NCI-H510A (cell line): ENCODE measurements at regions not wholly inside any gene's neighbourhood (a gene's known extent, or its start where the extent isn't known, plus 50 kb on each side); places are given as distances from the start of the nearest gene placed in this dataset.

Experiments used
- DNase-seq: peaks from one replicate; lab custom pipeline; 2025; lab: John Stamatoyannopoulos, UW

- DNase-seq, result peak; percentile 84
These were observed 267.3 kb downstream of the DLEU7 start for GRCh38 chr13:50576156-50576555.

- DNase-seq, result no peak
These were observed 265.7 kb downstream of the DLEU7 start for GRCh38 chr13:50577806-50578205.

DNA sequence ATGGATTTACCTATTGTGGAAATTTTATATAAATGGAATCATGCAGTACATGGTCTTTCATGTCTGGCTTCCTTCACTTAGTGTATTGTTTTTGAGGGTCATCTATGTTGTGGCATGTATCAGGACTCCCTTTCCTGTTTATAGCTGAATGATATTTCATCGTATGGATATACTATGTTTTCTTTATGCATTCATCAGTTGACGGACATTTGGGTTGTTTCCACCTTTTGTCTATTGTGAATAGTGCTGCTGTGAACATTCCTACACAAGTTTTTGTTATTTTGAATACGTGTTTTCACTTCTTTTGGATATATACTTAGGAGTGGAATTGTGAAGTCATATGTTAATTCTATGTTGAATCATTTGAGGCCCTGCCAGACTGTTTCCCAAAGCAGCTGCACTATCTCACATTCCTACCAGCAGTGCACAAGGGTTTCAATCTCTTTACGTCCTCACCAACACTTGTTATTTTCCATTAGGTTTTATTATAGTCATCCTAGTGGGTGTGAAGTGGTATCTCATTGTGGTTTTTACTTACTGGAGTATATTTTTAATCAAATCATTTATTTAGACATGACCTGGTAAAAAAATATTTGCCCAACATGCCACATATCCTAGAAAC lies 262.7 kb downstream of the DLEU7 start:
- DNase-seq, result no peak

GRCh38 chr13:50581586-50582196 lies 261.8 kb downstream of the DLEU7 start:
- no peak for DNase-seq

- no peak for DNase-seq
These were observed 258.5 kb downstream of the DLEU7 start for GRCh38 chr13:50584856-50585580.

GRCh38 chr13:50585674-50586413 lies 257.6 kb downstream of the DLEU7 start:
- no peak for DNase-seq

- DNase-seq, result no peak
These were observed 256.9 kb downstream of the DLEU7 start for GRCh38 chr13:50586414-50587083.

GRCh38 chr13:50587115-50587514 lies 256.4 kb downstream of the DLEU7 start:
- no peak for DNase-seq

DNA sequence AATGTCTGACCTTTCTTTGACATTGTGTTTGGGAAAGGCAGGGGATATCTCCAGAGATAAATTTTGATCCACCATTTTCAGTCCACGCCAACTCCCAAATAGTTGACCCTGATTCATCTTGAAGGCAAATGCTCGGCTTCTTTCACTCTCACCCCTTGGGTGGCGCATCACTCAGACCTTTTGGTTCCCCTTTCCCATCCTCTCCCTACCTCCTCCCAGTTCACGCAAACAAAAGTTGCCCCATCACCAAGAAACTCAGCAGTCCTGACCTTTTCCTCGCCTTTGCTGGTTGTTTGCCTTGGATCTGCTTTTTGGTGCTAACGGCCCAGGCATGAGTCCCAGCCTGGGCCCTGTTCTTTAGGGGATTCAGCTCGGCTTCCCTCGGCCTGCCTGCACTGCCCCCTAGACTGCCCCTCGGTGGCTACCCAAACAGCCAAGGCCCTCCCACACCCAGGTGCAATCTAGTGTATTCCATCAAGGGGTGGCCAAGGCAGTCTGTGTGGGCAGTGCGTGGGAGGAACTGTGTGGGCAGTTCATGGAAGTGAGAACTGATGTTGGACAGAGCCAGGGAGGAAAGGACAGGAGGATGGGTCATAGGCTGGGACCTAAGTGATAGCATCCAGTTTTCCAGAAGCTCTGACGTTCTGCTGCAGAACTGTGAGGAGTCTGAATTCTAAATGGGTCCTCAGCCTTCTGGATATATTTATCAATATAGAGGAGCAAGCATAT lies 255.7 kb downstream of the DLEU7 start:
- no peak for DNase-seq

- DNase-seq, result no peak
These were observed 254.9 kb downstream of the DLEU7 start for GRCh38 chr13:50588491-50589130.

GRCh38 chr13:50589139-50589538 lies 254.4 kb downstream of the DLEU7 start:
- no peak for DNase-seq

DNA sequence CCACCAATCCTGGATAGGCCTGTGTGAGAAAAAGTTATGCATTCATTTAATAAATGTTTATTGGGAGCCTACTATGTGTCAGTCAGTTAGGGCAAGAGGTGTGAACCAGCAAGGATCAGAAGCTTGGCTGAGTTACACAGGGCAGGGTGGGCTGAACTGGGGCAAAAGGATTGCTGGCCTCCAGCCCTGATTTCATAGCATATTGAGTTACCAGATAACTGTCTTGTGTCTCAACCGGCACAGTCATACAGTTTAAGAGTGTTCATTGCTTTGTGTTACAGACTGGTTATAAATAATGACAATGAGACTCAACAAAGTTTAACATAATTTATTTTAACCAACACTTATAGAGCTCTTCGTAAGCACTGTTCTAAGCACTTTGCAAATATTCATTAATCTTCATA lies 253.8 kb downstream of the DLEU7 start:
- no peak for DNase-seq

DNA sequence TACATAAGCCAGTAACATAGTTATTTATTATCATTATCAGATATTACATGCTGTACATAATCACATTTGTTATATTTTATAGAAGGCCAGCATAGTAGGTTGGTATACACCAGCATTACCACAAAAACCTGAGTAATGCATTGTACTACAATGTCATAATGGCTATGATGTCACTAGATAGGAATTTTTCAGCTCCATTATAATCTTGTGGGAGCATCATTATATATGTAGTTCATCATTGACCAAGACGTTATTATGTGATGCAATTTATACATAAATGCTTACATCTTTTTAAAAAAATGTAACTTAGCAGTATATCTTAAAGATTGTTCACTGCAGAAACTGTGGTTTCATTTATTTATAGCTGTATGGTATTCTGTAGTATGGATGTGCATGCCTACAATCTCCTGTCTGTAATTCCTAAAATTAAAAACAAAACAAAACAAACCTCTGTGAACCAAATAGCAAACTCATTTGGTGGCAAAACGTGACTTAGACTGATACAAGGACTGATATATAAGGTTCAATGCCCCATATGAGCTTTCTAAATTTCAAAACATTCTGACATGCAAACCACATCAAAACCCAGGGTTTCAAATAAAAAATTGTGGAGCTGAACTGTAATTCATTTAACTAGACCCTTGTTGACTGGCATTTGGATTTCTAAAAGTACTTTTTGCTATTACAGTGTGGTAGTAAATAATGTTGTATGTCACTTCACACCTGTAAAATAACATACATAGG lies 250.9 kb downstream of the DLEU7 start:
- no peak for DNase-seq

DNA sequence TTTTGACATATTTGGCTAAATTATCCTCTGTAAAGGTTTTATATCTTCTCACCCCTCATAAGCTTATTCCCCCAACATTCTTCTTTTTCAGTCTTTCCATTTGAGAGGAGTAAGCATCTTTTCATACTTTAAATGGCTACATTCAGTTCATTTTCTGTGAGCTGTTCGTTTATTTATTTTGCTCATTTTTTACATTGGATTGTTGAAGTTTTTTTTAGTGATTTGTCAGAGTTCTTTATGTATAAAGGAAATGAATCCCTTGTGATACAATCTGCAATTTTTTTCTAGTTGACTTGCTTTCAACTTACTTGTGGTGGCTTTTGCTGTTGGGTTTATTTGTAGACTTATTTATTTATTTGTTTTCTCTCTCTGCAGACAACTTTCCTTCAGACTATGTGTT lies 250.3 kb downstream of the DLEU7 start:
- DNase-seq, result no peak

DNA sequence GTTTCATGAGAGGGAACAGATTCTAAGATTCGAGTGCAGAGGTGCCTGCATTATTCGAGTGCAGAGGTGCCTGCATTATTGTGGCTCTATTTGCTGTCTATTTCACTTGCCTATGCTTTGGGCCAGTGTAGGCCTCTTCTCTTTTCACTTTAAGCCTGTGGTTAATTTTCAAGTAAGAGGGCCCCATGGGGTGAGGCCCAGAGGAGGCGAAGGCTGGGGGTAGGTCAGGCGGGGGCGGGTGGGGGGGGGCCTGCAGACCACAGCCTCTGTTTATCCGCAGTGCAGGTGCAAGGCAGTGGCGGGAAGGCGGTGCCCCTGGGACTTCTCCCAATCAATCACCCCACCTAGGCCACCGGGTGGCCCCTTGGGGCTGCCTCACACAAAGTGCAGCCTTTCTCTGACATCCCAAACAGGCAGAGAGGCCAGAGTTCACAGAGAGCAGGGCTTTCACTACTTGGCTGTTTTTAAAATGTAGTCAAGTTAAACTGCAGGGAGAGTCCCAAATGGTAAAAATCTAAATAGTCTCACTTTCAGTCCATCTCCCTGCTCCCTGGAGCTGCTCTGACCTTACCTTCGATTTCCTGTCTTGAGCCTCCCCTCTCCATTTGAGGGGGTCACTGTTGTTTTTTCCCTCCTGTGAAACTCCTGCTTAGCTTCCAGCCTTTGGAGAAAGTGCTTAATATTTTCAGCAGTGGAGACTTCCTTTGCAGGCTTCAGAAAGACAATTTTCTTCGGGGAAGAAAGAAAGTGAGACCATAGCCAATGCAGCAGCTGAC lies 249.0 kb downstream of the DLEU7 start:
- no peak for DNase-seq

- no peak for DNase-seq
These were observed 248.3 kb downstream of the DLEU7 start for GRCh38 chr13:50595196-50595595.

DNA sequence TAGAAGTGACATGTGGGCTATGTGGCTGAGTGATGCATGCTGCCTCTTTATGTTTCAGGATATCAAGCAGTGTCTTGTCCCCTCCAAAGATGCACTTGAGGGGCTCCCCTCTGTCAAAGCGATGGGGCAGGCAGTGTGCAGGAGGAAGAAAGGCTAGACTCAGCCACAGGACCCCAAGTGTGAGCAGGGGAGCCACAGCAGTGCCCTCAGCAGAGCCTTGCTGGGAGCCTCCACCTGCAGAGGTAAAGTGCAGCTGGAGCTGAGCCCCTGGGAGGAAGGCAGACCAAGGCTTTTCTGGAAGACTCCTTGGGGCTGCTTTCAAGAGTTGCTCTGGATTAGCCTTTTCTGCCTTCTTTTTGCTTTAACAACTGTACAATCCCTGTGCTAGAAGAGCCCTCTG lies 247.3 kb downstream of the DLEU7 start:
- no peak for DNase-seq

DNA sequence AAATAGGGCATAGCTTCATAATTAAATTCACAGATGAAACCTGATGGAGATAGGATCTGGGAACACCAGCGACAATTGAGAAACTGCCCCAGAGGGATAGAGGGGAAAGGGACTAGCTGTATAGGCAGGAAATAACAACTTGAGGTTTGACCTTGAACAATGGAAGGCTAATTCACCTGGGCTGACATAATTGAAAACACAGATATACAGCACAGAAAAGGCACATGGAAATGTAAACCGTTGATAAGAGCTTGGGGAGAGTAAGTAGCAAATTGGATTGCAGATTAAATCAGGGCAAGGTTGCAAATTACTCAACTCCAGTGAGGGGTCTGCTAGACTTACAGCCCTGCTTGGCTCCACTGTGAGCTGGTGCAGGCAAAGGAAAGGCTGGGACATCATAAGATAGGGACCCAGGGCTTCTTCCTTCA lies 246.7 kb downstream of the DLEU7 start:
- no peak for DNase-seq

- DNase-seq, result no peak
These were observed 245.2 kb downstream of the DLEU7 start for GRCh38 chr13:50598338-50598737.
